ENCODE measurements at regions not wholly inside any gene's neighbourhood (a gene's known extent, or its start where the extent isn't known, plus 50 kb on each side); places are given as distances from the start of the nearest gene placed in this dataset.
"Not testable (repeated sequence)": the region's sequence is repeated elsewhere in the genome, so short reads cannot be mapped to it uniquely, and the experiment has no call there.

DNA sequence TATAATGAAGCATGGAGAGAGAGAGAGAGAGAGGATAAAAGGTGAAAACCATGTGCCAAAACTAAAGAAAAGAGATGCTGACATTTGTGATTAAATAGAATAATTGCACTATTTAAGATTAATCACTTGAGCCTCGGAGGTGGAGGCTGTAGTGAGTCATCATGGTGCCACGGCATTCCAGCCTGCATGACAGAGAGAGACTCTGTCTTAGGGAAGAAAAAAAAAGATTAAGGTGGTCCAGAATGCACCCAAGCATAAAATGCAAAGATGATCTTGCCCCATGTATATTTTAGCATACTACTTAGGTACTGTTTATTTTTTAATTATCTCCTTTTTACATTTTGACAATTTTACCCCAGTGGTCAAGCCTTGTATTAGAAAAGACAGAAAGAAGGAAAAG lies 742.5 kb downstream of the SPATA31A1 start:
- TF ChIP-seq CTCF, EP300, POLR2A (IDR thresholded peaks at IDR 0.05): not testable (repeated sequence)
